Bronchial epithelial cell (primary cell): ENCODE measurements at regions not wholly inside any gene's neighbourhood (a gene's known extent, or its start where the extent isn't known, plus 50 kb on each side); places are given as distances from the start of the nearest gene placed in this dataset.

Experiments used
- DNase-seq: peaks from one replicate; pipeline ENCODE4 v3.0.0-alpha.2; 2010; ENCODE audit warnings: low read depth
- FAIRE-seq: peaks from 2 replicates; lab custom pipeline; 2011; peaks lifted over from hg19 to GRCh38; lab: Jason Lieb, UNC
- H3K27me3 ChIP-seq: 2 replicates; pipeline ENCODE4 v1.5.1; 2011; ENCODE audit warnings: low read length; ENCODE audit not compliant: control insufficient read depth, insufficient read depth
- H3K36me3 ChIP-seq: 2 replicates; pipeline ENCODE4 v1.5.1; 2011; ENCODE audit warnings: low read length; ENCODE audit not compliant: control insufficient read depth, insufficient read depth
- H3K4me3 ChIP-seq: 2 replicates; pipeline ENCODE4 v1.5.1; 2011; ENCODE audit warnings: mild to moderate bottlenecking, low read depth, low read length, control low read depth
- CTCF ChIP-seq: IDR thresholded peaks from 2 replicates; pipeline ENCODE4 v1.5.1; 2011; ENCODE audit warnings: mild to moderate bottlenecking, moderate library complexity, low read length, control low read depth, inconsistent platforms; ENCODE audit not compliant: insufficient read depth, severe bottlenecking

GRCh38 chr6:8888468-8888867, 453.1 kb upstream of the SLC35B3 start:
- H3K4me3 ChIP-seq: no peak overlapping the region
- FAIRE-seq: no peak
- TF ChIP-seq CTCF: peak; percentile 35
- H3K27me3 ChIP-seq: no peaks in the 10 kb centered on the region
- H3K36me3 ChIP-seq: no peaks in the 10 kb centered on the region
- DNase-seq: peak; percentile 23

- no peak for DNase-seq
- no peak for FAIRE-seq
- no peaks in the 10 kb centered on the region for H3K27me3 ChIP-seq
These were observed 446.3 kb upstream of the SLC35B3 start for GRCh38 chr6:8881663-8882062.

GRCh38 chr6:8879334-8879733, 444.0 kb upstream of the SLC35B3 start:
- DNase-seq (peak; percentile 7), FAIRE-seq (no peak)
- Histone ChIP-seq H3K36me3 (no peaks in the 10 kb centered on the region), H3K27me3 (no peaks in the 10 kb centered on the region), H3K4me3 (no peak overlapping the region)
- TF ChIP-seq CTCF: no peak

More at GRCh38 chr6:8881663-8882062, 446.3 kb upstream of the SLC35B3 start:
- no peak for TF ChIP-seq CTCF
- Histone ChIP-seq H3K4me3 (no peak overlapping the region), H3K36me3 (no peaks in the 10 kb centered on the region)

- no peaks in the 10 kb centered on the region for H3K27me3 ChIP-seq
- H3K4me3 ChIP-seq: no peak overlapping the region
- no peaks in the 10 kb centered on the region for H3K36me3 ChIP-seq
- DNase-seq (no peak), FAIRE-seq (peak; percentile 40)
- TF ChIP-seq CTCF: no peak
These were observed 440.6 kb upstream of the SLC35B3 start for GRCh38 chr6:8875986-8876385.

GRCh38 chr6:8872589-8872988, 437.2 kb upstream of the SLC35B3 start:
- no peak for DNase-seq
- no peak for TF ChIP-seq CTCF
- Histone ChIP-seq H3K27me3 (no peaks in the 10 kb centered on the region), H3K36me3 (no peaks in the 10 kb centered on the region), H3K4me3 (no peak overlapping the region)
- no peak for FAIRE-seq

- no peak for FAIRE-seq
- H3K27me3 ChIP-seq: no peaks in the 10 kb centered on the region
- TF ChIP-seq CTCF: no peak
These were observed 430.1 kb upstream of the SLC35B3 start for GRCh38 chr6:8865451-8865850.

More at GRCh38 chr6:8865451-8865850, 430.1 kb upstream of the SLC35B3 start:
- Histone ChIP-seq H3K36me3 (no peaks in the 10 kb centered on the region), H3K4me3 (no peak overlapping the region)
- no peak for DNase-seq
